Loucy (cell line): ENCODE measurements at regions not wholly inside any gene's neighbourhood (a gene's known extent, or its start where the extent isn't known, plus 50 kb on each side); places are given as distances from the start of the nearest gene placed in this dataset.

Experiments used
- H2AFZ ChIP-seq: fragments of 200-600 bp; sonication (generic); 2 replicates; pipeline ENCODE4 v1.6.0; 2016; ENCODE audit warnings: antibody characterized with exemption, mild to moderate bottlenecking, low read length, moderate library complexity
- H3F3A ChIP-seq: fragments of 200-600 bp; 2 replicates; pipeline ENCODE4 v1.6.0; 2016; ENCODE audit warnings: antibody characterized with exemption, low read depth, mild to moderate bottlenecking
- H3K27me3 ChIP-seq: fragments of 200-600 bp; sonication (generic); 2 replicates; pipeline ENCODE4 v1.6.1; 2014; ENCODE audit warnings: low read length, mild to moderate bottlenecking; ENCODE audit not compliant: insufficient read depth, poor library complexity, severe bottlenecking
- H3K36me3 ChIP-seq: fragments of 200-600 bp; sonication (generic); 2 replicates; pipeline ENCODE4 v1.6.1; 2016; ENCODE audit warnings: low read length; ENCODE audit not compliant: insufficient read depth
- H3K4me1 ChIP-seq: fragments of 200-600 bp; sonication (generic); 2 replicates; pipeline ENCODE4 v1.5.1; 2014; ENCODE audit warnings: low read length, mild to moderate bottlenecking; ENCODE audit not compliant: insufficient read depth, poor library complexity, severe bottlenecking
- H3K4me2 ChIP-seq: fragments of 200-600 bp; sonication (generic); 2 replicates; pipeline ENCODE4 v1.6.0; 2014; ENCODE audit warnings: antibody characterized with exemption, low read length, low read depth, mild to moderate bottlenecking; ENCODE audit not compliant: poor library complexity, severe bottlenecking
- H3K4me3 ChIP-seq: fragments of 200-600 bp; sonication (generic); 2 replicates; pipeline ENCODE4 v1.5.1; 2014; ENCODE audit warnings: low read length, mild to moderate bottlenecking, mixed read lengths; ENCODE audit not compliant: poor library complexity, severe bottlenecking
- H3K79me2 ChIP-seq: fragments of 200-600 bp; sonication (generic); 2 replicates; pipeline ENCODE4 v1.6.1; 2014; ENCODE audit warnings: low read length; ENCODE audit not compliant: insufficient read depth
- H3K9ac ChIP-seq: fragments of 200-600 bp; sonication (generic); 2 replicates; pipeline ENCODE4 v1.6.0; 2014; ENCODE audit warnings: mild to moderate bottlenecking, low read depth, low read length, moderate library complexity; ENCODE audit not compliant: poor library complexity, severe bottlenecking
- H3K9me2 ChIP-seq: fragments of 200-600 bp; sonication (generic); replicated peaks from 2 replicates; pipeline ENCODE4 v1.6.1; 2016; ENCODE audit warnings: low read depth, low read length, mixed read lengths
- H3K9me3 ChIP-seq: fragments of 200-600 bp; sonication (generic); 2 replicates; pipeline ENCODE4 v1.6.1; 2014; ENCODE audit warnings: mild to moderate bottlenecking, antibody characterized with exemption, low read length, low read depth; ENCODE audit not compliant: insufficient read depth
- H4K20me1 ChIP-seq: fragments of 200-600 bp; sonication (generic); 2 replicates; pipeline ENCODE4 v1.6.0; 2014; ENCODE audit warnings: antibody characterized with exemption, low read length, mild to moderate bottlenecking; ENCODE audit not compliant: insufficient read depth, poor library complexity, severe bottlenecking
- CTCF ChIP-seq: fragments of 200-600 bp; sonication (generic); conservative IDR thresholded peaks from 2 replicates; pipeline ENCODE4 v1.5.1; 2014; ENCODE audit warnings: mild to moderate bottlenecking, antibody characterized with exemption, low read length
- EZH2phosphoT487 ChIP-seq: fragments of 200-600 bp; IDR thresholded peaks from 2 replicates; pipeline ENCODE4 v1.6.1; 2018; ENCODE audit warnings: antibody characterized with exemption, mild to moderate bottlenecking, moderate library complexity, borderline replicate concordance

GRCh38 chr2:128628996-128629395 lies 310.3 kb upstream of the HS6ST1 start:
- no peaks in the 10 kb centered on the region for H3K27me3 ChIP-seq
- no peaks in the 10 kb centered on the region for H3K36me3 ChIP-seq
- H3F3A ChIP-seq, result no peaks in the 10 kb centered on the region
- H3K9ac ChIP-seq, result no peak overlapping the region
- no peaks in the 10 kb centered on the region for H3K79me2 ChIP-seq
- peaks cover 13% of the 10 kb centered on the region for H3K4me1 ChIP-seq
- no peak overlapping the region for H3K4me3 ChIP-seq
- no peaks in the 10 kb centered on the region for H4K20me1 ChIP-seq
- no peak overlapping the region for H2AFZ ChIP-seq
- no peak for TF ChIP-seq EZH2phosphoT487
- TF ChIP-seq CTCF, result no peak
- no peak overlapping the region for H3K4me2 ChIP-seq
- H3K9me3 ChIP-seq, result no peaks in the 10 kb centered on the region
- no peaks in the 10 kb centered on the region for H3K9me2 ChIP-seq

- Histone ChIP-seq H3K9me3 (no peaks in the 10 kb centered on the region), H3K27me3 (no peaks in the 10 kb centered on the region), H3K4me3 (no peak overlapping the region), H3K4me2 (no peak overlapping the region), H2AFZ (no peak overlapping the region), H3K9me2 (no peaks in the 10 kb centered on the region), H3K4me1 (peaks cover 15% of the 10 kb centered on the region), H3K36me3 (no peaks in the 10 kb centered on the region), H3F3A (no peaks in the 10 kb centered on the region), H3K79me2 (no peaks in the 10 kb centered on the region), H3K9ac (no peak overlapping the region), H4K20me1 (no peaks in the 10 kb centered on the region)
- TF ChIP-seq EZH2phosphoT487 (no peak), CTCF (no peak)
Measured at GRCh38 chr2:128630974-128631697, 312.5 kb upstream of the HS6ST1 start.

GRCh38 chr2:128631698-128632500 lies 313.2 kb upstream of the HS6ST1 start:
- Histone ChIP-seq H3K4me2 (no peak overlapping the region), H3K36me3 (no peaks in the 10 kb centered on the region), H3K79me2 (no peaks in the 10 kb centered on the region), H2AFZ (no peak overlapping the region), H3K9me2 (no peaks in the 10 kb centered on the region), H3K4me3 (no peak overlapping the region), H4K20me1 (no peaks in the 10 kb centered on the region), H3F3A (no peaks in the 10 kb centered on the region), H3K27me3 (no peaks in the 10 kb centered on the region), H3K4me1 (peaks cover 23% of the 10 kb centered on the region), H3K9me3 (no peaks in the 10 kb centered on the region), H3K9ac (no peak overlapping the region)
- TF ChIP-seq CTCF, result no peak
- TF ChIP-seq EZH2phosphoT487, result no peak
